ENCODE measurements at regions not wholly inside any gene's neighbourhood (a gene's known extent, or its start where the extent isn't known, plus 50 kb on each side); places are given as distances from the start of the nearest gene placed in this dataset.

- no peak overlapping the region for H3K4me3 ChIP-seq (ENCODE audit: low read length in 2 of 2)
- no peak overlapping the region for H3K9ac ChIP-seq (ENCODE audit: low read depth in 1 of 2, low read length in 2 of 2)
- H3K27ac ChIP-seq (ENCODE audit: low read depth in 2 of 2, low read length in 2 of 2): no peak overlapping the region
- no peaks in the 10 kb centered on the region for H3K9me3 ChIP-seq (ENCODE audit: control insufficient read depth in 2 of 2, low read length in 2 of 2)
- H3K36me3 ChIP-seq (ENCODE audit: control insufficient read depth in 2 of 2, insufficient read depth in 2 of 2, low read length in 2 of 2): no peaks in the 10 kb centered on the region
- no peaks in the 10 kb centered on the region for H3K4me1 ChIP-seq (ENCODE audit: control insufficient read depth in 2 of 2, insufficient read depth in 2 of 2, low read length in 2 of 2)
- H3K27me3 ChIP-seq (ENCODE audit: control insufficient read depth in 2 of 2, insufficient read depth in 2 of 2, low read length in 2 of 2): no peaks in the 10 kb centered on the region
Observed at GRCh38 chr2:40872580-40872979, 420.7 kb upstream of the SLC8A1 start.

GRCh38 chr2:40874380-40874779 is 422.5 kb upstream of the SLC8A1 start:
- no peaks in the 10 kb centered on the region for H3K27me3 ChIP-seq (ENCODE audit: control insufficient read depth in 2 of 2, insufficient read depth in 2 of 2, low read length in 2 of 2)
- no peaks in the 10 kb centered on the region for H3K9me3 ChIP-seq (ENCODE audit: control insufficient read depth in 2 of 2, low read length in 2 of 2)
- H3K4me3 ChIP-seq (ENCODE audit: low read length in 2 of 2): no peak overlapping the region
- no peaks in the 10 kb centered on the region for H3K4me1 ChIP-seq (ENCODE audit: control insufficient read depth in 2 of 2, insufficient read depth in 2 of 2, low read length in 2 of 2)
- no peak overlapping the region for H3K9ac ChIP-seq (ENCODE audit: low read depth in 1 of 2, low read length in 2 of 2)
- H3K36me3 ChIP-seq (ENCODE audit: control insufficient read depth in 2 of 2, insufficient read depth in 2 of 2, low read length in 2 of 2): no peaks in the 10 kb centered on the region
- H3K27ac ChIP-seq (ENCODE audit: low read depth in 2 of 2, low read length in 2 of 2): no peak overlapping the region

- H3K27ac ChIP-seq (ENCODE audit: low read depth in 2 of 2, low read length in 2 of 2): no peak overlapping the region
- H3K36me3 ChIP-seq (ENCODE audit: control insufficient read depth in 2 of 2, insufficient read depth in 2 of 2, low read length in 2 of 2): no peaks in the 10 kb centered on the region
- H3K4me3 ChIP-seq (ENCODE audit: low read length in 2 of 2): no peak overlapping the region
- no peaks in the 10 kb centered on the region for H3K9me3 ChIP-seq (ENCODE audit: control insufficient read depth in 2 of 2, low read length in 2 of 2)
- no peaks in the 10 kb centered on the region for H3K4me1 ChIP-seq (ENCODE audit: control insufficient read depth in 2 of 2, insufficient read depth in 2 of 2, low read length in 2 of 2)
- no peaks in the 10 kb centered on the region for H3K27me3 ChIP-seq (ENCODE audit: control insufficient read depth in 2 of 2, insufficient read depth in 2 of 2, low read length in 2 of 2)
- no peak overlapping the region for H3K9ac ChIP-seq (ENCODE audit: low read depth in 1 of 2, low read length in 2 of 2)
Observed at GRCh38 chr2:40877734-40878288, 425.9 kb upstream of the SLC8A1 start.

GRCh38 chr2:40879305-40879704 is 427.4 kb upstream of the SLC8A1 start:
- H3K27ac ChIP-seq (ENCODE audit: low read depth in 2 of 2, low read length in 2 of 2): no peak overlapping the region
- no peaks in the 10 kb centered on the region for H3K27me3 ChIP-seq (ENCODE audit: control insufficient read depth in 2 of 2, insufficient read depth in 2 of 2, low read length in 2 of 2)
- H3K4me1 ChIP-seq (ENCODE audit: control insufficient read depth in 2 of 2, insufficient read depth in 2 of 2, low read length in 2 of 2): no peaks in the 10 kb centered on the region
- no peak overlapping the region for H3K4me3 ChIP-seq (ENCODE audit: low read length in 2 of 2)
- H3K9ac ChIP-seq (ENCODE audit: low read depth in 1 of 2, low read length in 2 of 2): no peak overlapping the region
- H3K36me3 ChIP-seq (ENCODE audit: control insufficient read depth in 2 of 2, insufficient read depth in 2 of 2, low read length in 2 of 2): no peaks in the 10 kb centered on the region
- no peaks in the 10 kb centered on the region for H3K9me3 ChIP-seq (ENCODE audit: control insufficient read depth in 2 of 2, low read length in 2 of 2)

GRCh38 chr2:40886100-40886499 is 434.2 kb upstream of the SLC8A1 start:
- no peaks in the 10 kb centered on the region for H3K27me3 ChIP-seq (ENCODE audit: control insufficient read depth in 2 of 2, insufficient read depth in 2 of 2, low read length in 2 of 2)
- H3K9ac ChIP-seq (ENCODE audit: low read depth in 1 of 2, low read length in 2 of 2): no peak overlapping the region

GRCh38 chr2:40886655-40887054 is 434.8 kb upstream of the SLC8A1 start:
- H3K4me3 ChIP-seq (ENCODE audit: low read length in 2 of 2): no peak overlapping the region
- no peak overlapping the region for H3K27ac ChIP-seq (ENCODE audit: low read depth in 2 of 2, low read length in 2 of 2)
- no peaks in the 10 kb centered on the region for H3K9me3 ChIP-seq (ENCODE audit: control insufficient read depth in 2 of 2, low read length in 2 of 2)
- no peaks in the 10 kb centered on the region for H3K27me3 ChIP-seq (ENCODE audit: control insufficient read depth in 2 of 2, insufficient read depth in 2 of 2, low read length in 2 of 2)
- H3K36me3 ChIP-seq (ENCODE audit: control insufficient read depth in 2 of 2, insufficient read depth in 2 of 2, low read length in 2 of 2): no peaks in the 10 kb centered on the region
- no peak overlapping the region for H3K9ac ChIP-seq (ENCODE audit: low read depth in 1 of 2, low read length in 2 of 2)
- no peaks in the 10 kb centered on the region for H3K4me1 ChIP-seq (ENCODE audit: control insufficient read depth in 2 of 2, insufficient read depth in 2 of 2, low read length in 2 of 2)

More at GRCh38 chr2:40886100-40886499, 434.2 kb upstream of the SLC8A1 start:
- Histone ChIP-seq H3K36me3 (ENCODE audit: control insufficient read depth in 2 of 2, insufficient read depth in 2 of 2, low read length in 2 of 2) (no peaks in the 10 kb centered on the region), H3K27ac (ENCODE audit: low read depth in 2 of 2, low read length in 2 of 2) (no peak overlapping the region), H3K9me3 (ENCODE audit: control insufficient read depth in 2 of 2, low read length in 2 of 2) (no peaks in the 10 kb centered on the region), H3K4me1 (ENCODE audit: control insufficient read depth in 2 of 2, insufficient read depth in 2 of 2, low read length in 2 of 2) (no peaks in the 10 kb centered on the region), H3K4me3 (ENCODE audit: low read length in 2 of 2) (no peak overlapping the region)

GRCh38 chr2:40896358-40896757 is 444.5 kb upstream of the SLC8A1 start:
- Histone ChIP-seq H3K27me3 (ENCODE audit: control insufficient read depth in 2 of 2, insufficient read depth in 2 of 2, low read length in 2 of 2) (no peaks in the 10 kb centered on the region), H3K9me3 (ENCODE audit: control insufficient read depth in 2 of 2, low read length in 2 of 2) (no peaks in the 10 kb centered on the region), H3K4me1 (ENCODE audit: control insufficient read depth in 2 of 2, insufficient read depth in 2 of 2, low read length in 2 of 2) (no peaks in the 10 kb centered on the region), H3K36me3 (ENCODE audit: control insufficient read depth in 2 of 2, insufficient read depth in 2 of 2, low read length in 2 of 2) (no peaks in the 10 kb centered on the region), H3K4me3 (ENCODE audit: low read length in 2 of 2) (no peak overlapping the region), H3K9ac (ENCODE audit: low read depth in 1 of 2, low read length in 2 of 2) (no peak overlapping the region), H3K27ac (ENCODE audit: low read depth in 2 of 2, low read length in 2 of 2) (no peak overlapping the region)

- Histone ChIP-seq H3K27ac (ENCODE audit: low read depth in 2 of 2, low read length in 2 of 2) (no peak overlapping the region), H3K9ac (ENCODE audit: low read depth in 1 of 2, low read length in 2 of 2) (no peak overlapping the region), H3K9me3 (ENCODE audit: control insufficient read depth in 2 of 2, low read length in 2 of 2) (peaks cover 0 to 3% of the 10 kb centered on the region in 2 donors), H3K27me3 (ENCODE audit: control insufficient read depth in 2 of 2, insufficient read depth in 2 of 2, low read length in 2 of 2) (no peaks in the 10 kb centered on the region), H3K4me3 (ENCODE audit: low read length in 2 of 2) (no peak overlapping the region), H3K36me3 (ENCODE audit: control insufficient read depth in 2 of 2, insufficient read depth in 2 of 2, low read length in 2 of 2) (no peaks in the 10 kb centered on the region), H3K4me1 (ENCODE audit: control insufficient read depth in 2 of 2, insufficient read depth in 2 of 2, low read length in 2 of 2) (no peaks in the 10 kb centered on the region)
Observed at GRCh38 chr2:40914666-40915065, 462.8 kb upstream of the SLC8A1 start.

GRCh38 chr2:40915651-40916050 is 463.8 kb upstream of the SLC8A1 start:
- no peaks in the 10 kb centered on the region for H3K4me1 ChIP-seq (ENCODE audit: control insufficient read depth in 2 of 2, insufficient read depth in 2 of 2, low read length in 2 of 2)
- no peaks in the 10 kb centered on the region for H3K27me3 ChIP-seq (ENCODE audit: control insufficient read depth in 2 of 2, insufficient read depth in 2 of 2, low read length in 2 of 2)
- no peak overlapping the region for H3K4me3 ChIP-seq (ENCODE audit: low read length in 2 of 2)
- no peaks in the 10 kb centered on the region for H3K36me3 ChIP-seq (ENCODE audit: control insufficient read depth in 2 of 2, insufficient read depth in 2 of 2, low read length in 2 of 2)
- no peak overlapping the region for H3K9ac ChIP-seq (ENCODE audit: low read depth in 1 of 2, low read length in 2 of 2)
- peaks cover 0 to 3% of the 10 kb centered on the region in 2 donors for H3K9me3 ChIP-seq (ENCODE audit: control insufficient read depth in 2 of 2, low read length in 2 of 2)
- no peak overlapping the region for H3K27ac ChIP-seq (ENCODE audit: low read depth in 2 of 2, low read length in 2 of 2)

- no peaks in the 10 kb centered on the region for H3K4me1 ChIP-seq (ENCODE audit: control insufficient read depth in 2 of 2, insufficient read depth in 2 of 2, low read length in 2 of 2)
- no peak overlapping the region for H3K27ac ChIP-seq (ENCODE audit: low read depth in 2 of 2, low read length in 2 of 2)
- H3K27me3 ChIP-seq (ENCODE audit: control insufficient read depth in 2 of 2, insufficient read depth in 2 of 2, low read length in 2 of 2): no peaks in the 10 kb centered on the region
- H3K36me3 ChIP-seq (ENCODE audit: control insufficient read depth in 2 of 2, insufficient read depth in 2 of 2, low read length in 2 of 2): no peaks in the 10 kb centered on the region
- H3K9ac ChIP-seq (ENCODE audit: low read depth in 1 of 2, low read length in 2 of 2): no peak overlapping the region
- H3K4me3 ChIP-seq (ENCODE audit: low read length in 2 of 2): no peak overlapping the region
- no peaks in the 10 kb centered on the region for H3K9me3 ChIP-seq (ENCODE audit: control insufficient read depth in 2 of 2, low read length in 2 of 2)
Observed at GRCh38 chr2:40935349-40935748, 483.5 kb upstream of the SLC8A1 start.

- Histone ChIP-seq H3K27me3 (ENCODE audit: control insufficient read depth in 2 of 2, insufficient read depth in 2 of 2, low read length in 2 of 2) (no peaks in the 10 kb centered on the region), H3K4me1 (ENCODE audit: control insufficient read depth in 2 of 2, insufficient read depth in 2 of 2, low read length in 2 of 2) (no peaks in the 10 kb centered on the region), H3K4me3 (ENCODE audit: low read length in 2 of 2) (no peak overlapping the region), H3K27ac (ENCODE audit: low read depth in 2 of 2, low read length in 2 of 2) (no peak overlapping the region), H3K9ac (ENCODE audit: low read depth in 1 of 2, low read length in 2 of 2) (no peak overlapping the region), H3K9me3 (ENCODE audit: control insufficient read depth in 2 of 2, low read length in 2 of 2) (no peaks in the 10 kb centered on the region), H3K36me3 (ENCODE audit: control insufficient read depth in 2 of 2, insufficient read depth in 2 of 2, low read length in 2 of 2) (no peaks in the 10 kb centered on the region)
Observed at GRCh38 chr2:40937284-40937683, 485.4 kb upstream of the SLC8A1 start.

Measured in mucosa of rectum (tissue), 2 donors.